H1 (cell line): ENCODE measurements at regions not wholly inside any gene's neighbourhood (a gene's known extent, or its start where the extent isn't known, plus 50 kb on each side); places are given as distances from the start of the nearest gene placed in this dataset.
"Not testable (repeated sequence)": the region's sequence is repeated elsewhere in the genome, so short reads cannot be mapped to it uniquely, and the experiment has no call there.

ENCODE experiments used
- CTCF ChIA-PET: fragments of 300-600 bp; sonication (Branson Sonifier 250); formaldehyde crosslinking; loops from one replicate; lab custom pipeline; 2021; ENCODE audit not compliant: partially characterized antibody; lab: Charles Lee
- POLR2A ChIA-PET: fragments of 300-600 bp; sonication (Branson Sonifier 250); formaldehyde crosslinking; loops from one replicate; lab custom pipeline; 2021; ENCODE audit warnings: inconsistent platforms; ENCODE audit not compliant: partially characterized antibody; lab: Charles Lee
- DNase-seq, 2 experiments: peaks; one replicate each; pipeline versions ENCODE4 v3.0.0 to v3.0.0-alpha.2; 2010 to 2022; ENCODE audit warnings: low spot score in 2 of 2, low read depth in 1 of 2, mixed read lengths in 1 of 2
- FAIRE-seq: peaks from 2 replicates; lab custom pipeline; 2011; peaks lifted over from hg19 to GRCh38; lab: Jason Lieb, UNC
- H2AFZ ChIP-seq: 2 replicates; pipeline ENCODE4 v1.8.1; 2012; ENCODE audit warnings: low read length, inconsistent platforms
- H2AK5ac ChIP-seq: 2 replicates; pipeline ENCODE4 v1.6.1; 2013; ENCODE audit warnings: low read depth, low read length
- H2BK120ac ChIP-seq: replicated peaks from 2 replicates; pipeline ENCODE3; 2013; ENCODE audit warnings: low read depth, low read length, inconsistent platforms
- H2BK12ac ChIP-seq: 2 replicates; pipeline ENCODE4 v1.6.1; 2013; ENCODE audit warnings: low read depth, low read length
- H2BK15ac ChIP-seq: 2 replicates; pipeline ENCODE4 v1.6.1; 2013; ENCODE audit warnings: low read length
- H2BK20ac ChIP-seq: 2 replicates; pipeline ENCODE4 v1.6.1; 2013; ENCODE audit warnings: low read length
- H2BK5ac ChIP-seq: 2 replicates; pipeline ENCODE4 v1.6.1; 2013; ENCODE audit warnings: low read depth, low read length
- H3K14ac ChIP-seq: 2 replicates; pipeline ENCODE4 v1.6.1; 2013; ENCODE audit warnings: inconsistent platforms; ENCODE audit not compliant: insufficient read length
- H3K18ac ChIP-seq: 2 replicates; pipeline ENCODE4 v1.6.1; 2013; ENCODE audit warnings: low read length; ENCODE audit errors: extremely low read depth
- H3K23ac ChIP-seq: 2 replicates; pipeline ENCODE4 v1.6.1; 2013; ENCODE audit warnings: inconsistent platforms; ENCODE audit not compliant: insufficient read length
- H3K23me2 ChIP-seq: 2 replicates; pipeline ENCODE4 v1.6.1; 2013; ENCODE audit warnings: low read depth, low read length
- H3K27ac ChIP-seq: 2 replicates; pipeline ENCODE4 v1.6.1; 2011; ENCODE audit warnings: low read depth, low read length, inconsistent platforms
- H3K27me3 ChIP-seq, 4 experiments: replicated peaks in 1 of 4; 1 replicate in 1 of 4; 2 replicates in 3 of 4; pipeline versions ENCODE4 v1.6.1 to v1.8.1; 2011 to 2013; ENCODE audit warnings: low read length in 3 of 4, mild to moderate bottlenecking in 3 of 4, inconsistent platforms in 2 of 4, mixed read lengths in 2 of 4, moderate library complexity in 1 of 4; ENCODE audit not compliant: control insufficient read depth in 3 of 4, insufficient read depth in 3 of 4; ENCODE audit errors: extremely low read depth in 1 of 4
- H3K36me3 ChIP-seq, 4 experiments: 2 replicates each; pipeline versions ENCODE4 v1.6.1 to v1.8.1; 2011 to 2013; ENCODE audit warnings: mild to moderate bottlenecking in 4 of 4, low read length in 3 of 4, moderate library complexity in 2 of 4, control low read depth in 1 of 4, inconsistent platforms in 1 of 4; ENCODE audit not compliant: insufficient read depth in 4 of 4, control insufficient read depth in 2 of 4
- H3K4ac ChIP-seq: replicated peaks from 2 replicates; pipeline ENCODE3; 2013; ENCODE audit warnings: low read length, low read depth, mixed read lengths, inconsistent platforms; ENCODE audit not compliant: insufficient read length
- H3K4me1 ChIP-seq, 4 experiments: replicated peaks in 1 of 4; 1 replicate in 1 of 4; 2 replicates in 3 of 4; pipeline versions ENCODE4 v1.6.1 to v1.8.1; 2011 to 2013; ENCODE audit warnings: low read length in 3 of 4, inconsistent platforms in 2 of 4, mixed read lengths in 1 of 4; ENCODE audit not compliant: insufficient read depth in 4 of 4, control insufficient read depth in 3 of 4
- H3K4me2 ChIP-seq, 2 experiments: 2 replicates each; pipeline versions ENCODE4 v1.6.1 to v1.8.1; 2011 to 2013; ENCODE audit warnings: low read depth in 2 of 2, low read length in 2 of 2, control low read depth in 1 of 2, inconsistent platforms in 1 of 2, mild to moderate bottlenecking in 1 of 2; ENCODE audit not compliant: insufficient read depth in 1 of 2
- H3K4me3 ChIP-seq, 4 experiments: fragments of 200-600, 300-600 bp in 1 of 4; sonication (generic), shearing (Covaris generic), sonication (Bioruptor Twin) in 1 of 4; 2 replicates each; pipeline versions ENCODE4 v1.5.1 to v1.8.1; 2011 to 2016; ENCODE audit warnings: low read length in 4 of 4, low read depth in 3 of 4, control low read depth in 2 of 4, inconsistent platforms in 2 of 4, mild to moderate bottlenecking in 2 of 4, mixed read lengths in 1 of 4, moderate library complexity in 1 of 4; ENCODE audit not compliant: insufficient read depth in 2 of 4; ENCODE audit errors: extremely low read depth in 1 of 4
- H3K56ac ChIP-seq: replicated peaks from 2 replicates; pipeline ENCODE3; 2013; ENCODE audit warnings: low read depth, mild to moderate bottlenecking, mixed read lengths, low read length, inconsistent platforms; ENCODE audit not compliant: insufficient read length
- H3K79me1 ChIP-seq: 2 replicates; pipeline ENCODE4 v1.6.1; 2013; ENCODE audit warnings: low read depth, low read length, control low read depth
- H3K79me2 ChIP-seq, 2 experiments: 2 replicates each; pipeline versions ENCODE4 v1.6.1 to v1.8.1; 2012 to 2013; ENCODE audit warnings: low read length in 2 of 2, mild to moderate bottlenecking in 2 of 2, inconsistent platforms in 1 of 2; ENCODE audit not compliant: insufficient read depth in 2 of 2, control insufficient read depth in 1 of 2
- H3K9ac ChIP-seq, 4 experiments: replicated peaks in 1 of 4; 1 replicate in 1 of 4; 2 replicates in 3 of 4; pipeline versions ENCODE4 v1.6.1 to v1.8.1; 2011 to 2013; ENCODE audit warnings: low read depth in 3 of 4, low read length in 3 of 4, control low read depth in 2 of 4, mild to moderate bottlenecking in 2 of 4, moderate library complexity in 2 of 4, inconsistent platforms in 1 of 4; ENCODE audit errors: extremely low read depth in 1 of 4
- H3K9me3 ChIP-seq, 2 experiments: 2 replicates each; pipeline versions ENCODE4 v1.6.1 to v1.8.1; 2012 to 2013; ENCODE audit warnings: mild to moderate bottlenecking in 2 of 2, moderate library complexity in 2 of 2, control low read depth in 1 of 2, inconsistent platforms in 1 of 2, low read depth in 1 of 2, low read length in 1 of 2, mixed read lengths in 1 of 2; ENCODE audit not compliant: insufficient read depth in 2 of 2
- H4K20me1 ChIP-seq, 2 experiments: replicated peaks in 1 of 2; 2 replicates each; pipeline versions ENCODE3 to v1.8.1; 2011 to 2013; ENCODE audit warnings: inconsistent platforms in 2 of 2, low read length in 2 of 2, mild to moderate bottlenecking in 1 of 2; ENCODE audit not compliant: insufficient read depth in 2 of 2, control insufficient read depth in 1 of 2
- H4K5ac ChIP-seq: 2 replicates; pipeline ENCODE4 v1.6.1; 2013; ENCODE audit warnings: low read length, low read depth, mixed read lengths, inconsistent platforms; ENCODE audit not compliant: insufficient read length
- H4K8ac ChIP-seq: 2 replicates; pipeline ENCODE4 v1.8.0; 2013; ENCODE audit warnings: mild to moderate bottlenecking, moderate library complexity, low read length, inconsistent platforms; ENCODE audit not compliant: insufficient read depth; ENCODE audit errors: extremely low read depth
- H4K91ac ChIP-seq: replicated peaks from 2 replicates; pipeline ENCODE3; 2013; ENCODE audit warnings: low read length, mixed read lengths, inconsistent platforms; ENCODE audit not compliant: insufficient read length
- CBX5 ChIP-seq: fragments of 300-800, 300-1000 bp; sonication (generic); IDR thresholded peaks from 2 replicates; pipeline ENCODE4 v1.7.1; 2016; ENCODE audit warnings: antibody characterized with exemption, low read length, low read depth
- JUND ChIP-seq: IDR thresholded peaks from 2 replicates; pipeline ENCODE4 v1.6.1; 2011; ENCODE audit warnings: mild to moderate bottlenecking, improper control_type of control experiment, low read length
- PHF8 ChIP-seq: fragments of 200-600 bp; sonication (generic); conservative IDR thresholded peaks from 2 replicates; pipeline ENCODE4 v1.7.1; 2012; ENCODE audit warnings: low read depth, mild to moderate bottlenecking, inconsistent platforms, low read length, moderate library complexity
- WGBS, 2 experiments: shearing (Covaris generic) in 1 of 2; methylation state at CpG; one replicate each; pipeline versions ENCODE4 v1.1.6 to v1.1.7; 2013 to 2015; ENCODE audit warnings: low lambda C conversion rate in 2 of 2, mixed read lengths in 2 of 2, inconsistent platforms in 1 of 2, low coverage in 1 of 2, missing lambda C conversion rate in 1 of 2; ENCODE audit not compliant: insufficient replicate concordance in 2 of 2, insufficient coverage in 1 of 2, insufficient read length in 1 of 2; ENCODE audit errors: extremely low coverage in 1 of 2, missing lambda C conversion rate in 1 of 2; 5-methylcytosine and 5-hydroxymethylcytosine counted together

GRCh38 chrX:109922190-109922589, 80.7 kb upstream of the TMEM164 start (continued):
- no peak for TF ChIP-seq PHF8
- TF ChIP-seq JUND, result no peak
- TF ChIP-seq CBX5, result no peak

GRCh38 chrX:109925003-109925402, 77.9 kb upstream of the TMEM164 start:
- H3K79me1 ChIP-seq, H3K56ac ChIP-seq, H3K36me3 ChIP-seq, H2BK5ac ChIP-seq, H2BK15ac ChIP-seq, POLR2A ChIA-PET, H4K8ac ChIP-seq, H3K4me1 ChIP-seq, H3K4me2 ChIP-seq, H2BK12ac ChIP-seq, H3K27ac ChIP-seq, H3K14ac ChIP-seq, H3K4ac ChIP-seq, H3K79me2 ChIP-seq, H3K18ac ChIP-seq, H2BK120ac ChIP-seq, H2AK5ac ChIP-seq, H2BK20ac ChIP-seq, H3K9ac ChIP-seq, H4K5ac ChIP-seq, H3K4me3 ChIP-seq, H4K91ac ChIP-seq, H2AFZ ChIP-seq, H4K20me1 ChIP-seq, H3K23me2 ChIP-seq, DNase-seq, H3K27me3 ChIP-seq, H3K9me3 ChIP-seq, H3K23ac ChIP-seq: not testable (repeated sequence)
- CTCF ChIA-PET, result interaction anchor here (0.6 to 1.0 kb wide), 2 partner anchors 121 to 191 kb away, joined by 3 read pairs; no protein-coding TSS in a partner anchor
- peak; percentile 62 for FAIRE-seq
- WGBS, 2 experiments, result 92% methylated on average over 2 of the region's 3 CpGs; no CpG with 5 or more reads in 1 of the 2 experiments
